DND-41 (cell line): ENCODE measurements at regions not wholly inside any gene's neighbourhood (a gene's known extent, or its start where the extent isn't known, plus 50 kb on each side); places are given as distances from the start of the nearest gene placed in this dataset.

ENCODE experiments used
- ATAC-seq: fragments of 200-7000 bp; cut with Tn5 transposase; 3 replicates; pipeline ENCODE4 v1.9.1; 2021; ENCODE audit warnings: low read depth; ENCODE audit not compliant: insufficient read depth
- DNase-seq: peaks from one replicate; pipeline ENCODE4 v3.0.0-alpha.2; 2020
- H2AFZ ChIP-seq: 2 replicates; pipeline ENCODE4 v1.6.0; 2012; ENCODE audit warnings: low read depth, low read length
- H3K27ac ChIP-seq: 2 replicates; pipeline ENCODE4 v1.5.1; 2012; ENCODE audit warnings: low read length, inconsistent platforms
- H3K27me3 ChIP-seq: fragments of 200-600 bp; sonication (generic); 2 replicates; pipeline ENCODE4 v1.6.0; 2012; ENCODE audit warnings: low read length, mild to moderate bottlenecking, inconsistent platforms; ENCODE audit not compliant: insufficient read depth, poor library complexity
- H3K36me3 ChIP-seq: 2 replicates; pipeline ENCODE4 v1.5.1; 2012; ENCODE audit warnings: low read length, inconsistent platforms; ENCODE audit not compliant: insufficient read depth
- H3K4me1 ChIP-seq: 2 replicates; pipeline ENCODE4 v1.5.1; 2012; ENCODE audit warnings: mild to moderate bottlenecking, low read length; ENCODE audit not compliant: insufficient read depth
- H3K4me2 ChIP-seq: 2 replicates; pipeline ENCODE4 v1.6.0; 2012; ENCODE audit warnings: mild to moderate bottlenecking, moderate library complexity, low read length, inconsistent platforms; ENCODE audit not compliant: insufficient read depth
- H3K4me3 ChIP-seq, 2 experiments: fragments of 200-600 bp in 1 of 2; shearing (Covaris generic) in 1 of 2; 2 replicates each; pipeline ENCODE4 v1.5.1; 2012 to 2016; ENCODE audit warnings: inconsistent platforms in 2 of 2, low read length in 2 of 2, mild to moderate bottlenecking in 2 of 2, low read depth in 1 of 2, moderate library complexity in 1 of 2
- H3K79me2 ChIP-seq: 2 replicates; pipeline ENCODE4 v1.6.0; 2012; ENCODE audit warnings: low read length, inconsistent platforms; ENCODE audit not compliant: insufficient read depth
- H3K9ac ChIP-seq: 2 replicates; pipeline ENCODE4 v1.6.0; 2012; ENCODE audit warnings: low read depth, mild to moderate bottlenecking, inconsistent platforms, low read length, moderate library complexity
- H3K9me3 ChIP-seq: 2 replicates; pipeline ENCODE4 v1.5.1; 2012; ENCODE audit warnings: low read length, moderate library complexity, mild to moderate bottlenecking, inconsistent platforms; ENCODE audit not compliant: insufficient read depth, severe bottlenecking
- H4K20me1 ChIP-seq: 2 replicates; pipeline ENCODE4 v1.6.0; 2012; ENCODE audit warnings: low read length; ENCODE audit not compliant: insufficient read depth
- EZH2 ChIP-seq: IDR thresholded peaks from 3 replicates; pipeline ENCODE4 v1.6.1; 2012; ENCODE audit warnings: borderline replicate concordance, low read depth, mild to moderate bottlenecking, moderate library complexity, low read length, inconsistent platforms; ENCODE audit not compliant: severe bottlenecking
- TF ChIP-seq, protein P1 (sequence below): IDR thresholded peaks from 2 replicates; pipeline ENCODE4 v1.5.1; 2012; ENCODE audit warnings: borderline replicate concordance, low read length, moderate library complexity, mild to moderate bottlenecking; ENCODE audit not compliant: poor library complexity, severe bottlenecking; ENCODE audit errors: extremely low read depth

DNA sequence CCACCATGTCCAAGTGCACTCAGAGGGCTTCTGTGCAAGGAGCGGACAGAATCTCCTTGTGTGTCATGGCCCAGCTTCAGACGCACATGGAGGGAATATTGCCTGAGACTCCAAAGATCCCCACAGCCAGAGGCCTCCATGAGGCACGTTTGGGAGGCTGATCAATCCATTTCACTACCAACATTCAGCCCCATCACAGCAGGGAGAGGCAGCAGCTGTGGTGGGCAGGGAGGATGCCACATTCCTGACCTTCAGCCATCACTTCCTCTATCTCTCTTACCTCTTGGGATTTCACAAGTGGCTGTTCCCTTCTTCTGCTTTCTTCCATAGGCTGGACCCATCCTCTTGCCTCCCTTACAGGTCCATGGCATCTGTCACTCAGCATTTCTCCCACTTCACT is 82.4 kb upstream of the MBNL2 start:
- Histone ChIP-seq H4K20me1 (no peaks in the 10 kb centered on the region), H3K27ac (no peak overlapping the region), H3K4me2 (no peak overlapping the region), H2AFZ (no peak overlapping the region), H3K9me3 (no peaks in the 10 kb centered on the region), H3K79me2 (no peaks in the 10 kb centered on the region), H3K36me3 (no peaks in the 10 kb centered on the region), H3K9ac (no peak overlapping the region), H3K27me3 (peaks cover 9% of the 10 kb centered on the region), H3K4me1 (no peaks in the 10 kb centered on the region), H3K4me3 (no peak overlapping the region)
- ATAC-seq (no peak), DNase-seq (no peak)
- TF ChIP-seq EZH2, result no peak
- TF ChIP-seq, protein P1, sequence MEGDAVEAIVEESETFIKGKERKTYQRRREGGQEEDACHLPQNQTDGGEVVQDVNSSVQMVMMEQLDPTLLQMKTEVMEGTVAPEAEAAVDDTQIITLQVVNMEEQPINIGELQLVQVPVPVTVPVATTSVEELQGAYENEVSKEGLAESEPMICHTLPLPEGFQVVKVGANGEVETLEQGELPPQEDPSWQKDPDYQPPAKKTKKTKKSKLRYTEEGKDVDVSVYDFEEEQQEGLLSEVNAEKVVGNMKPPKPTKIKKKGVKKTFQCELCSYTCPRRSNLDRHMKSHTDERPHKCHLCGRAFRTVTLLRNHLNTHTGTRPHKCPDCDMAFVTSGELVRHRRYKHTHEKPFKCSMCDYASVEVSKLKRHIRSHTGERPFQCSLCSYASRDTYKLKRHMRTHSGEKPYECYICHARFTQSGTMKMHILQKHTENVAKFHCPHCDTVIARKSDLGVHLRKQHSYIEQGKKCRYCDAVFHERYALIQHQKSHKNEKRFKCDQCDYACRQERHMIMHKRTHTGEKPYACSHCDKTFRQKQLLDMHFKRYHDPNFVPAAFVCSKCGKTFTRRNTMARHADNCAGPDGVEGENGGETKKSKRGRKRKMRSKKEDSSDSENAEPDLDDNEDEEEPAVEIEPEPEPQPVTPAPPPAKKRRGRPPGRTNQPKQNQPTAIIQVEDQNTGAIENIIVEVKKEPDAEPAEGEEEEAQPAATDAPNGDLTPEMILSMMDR, result no peak

DNA sequence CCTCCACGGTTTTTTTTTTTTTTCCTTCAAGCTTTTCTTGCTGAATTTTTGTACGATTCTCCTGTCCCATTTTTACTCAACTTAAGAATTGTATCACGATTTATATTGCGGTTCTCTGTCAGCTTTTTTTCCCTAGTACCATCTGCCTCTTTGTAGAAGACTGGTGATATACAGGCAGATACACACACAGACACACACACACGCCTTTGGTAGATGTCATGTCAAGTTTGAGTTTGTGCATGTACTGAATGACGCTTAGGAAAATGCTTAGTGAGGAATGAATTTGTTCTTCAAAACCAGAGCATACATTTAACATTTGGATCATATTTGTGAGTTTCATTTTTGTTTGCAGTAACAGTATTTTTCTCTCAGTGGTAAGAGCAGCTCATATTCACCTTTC is 82.0 kb upstream of the MBNL2 start:
- Histone ChIP-seq H3K9me3 (no peaks in the 10 kb centered on the region), H3K27me3 (peaks cover 11% of the 10 kb centered on the region), H3K4me1 (no peaks in the 10 kb centered on the region), H3K4me3 (no peak overlapping the region), H4K20me1 (no peaks in the 10 kb centered on the region), H3K4me2 (no peak overlapping the region), H3K36me3 (no peaks in the 10 kb centered on the region), H3K79me2 (no peaks in the 10 kb centered on the region), H2AFZ (no peak overlapping the region), H3K27ac (no peak overlapping the region), H3K9ac (no peak overlapping the region)
- TF ChIP-seq, protein P1, result no peak
- no peak for TF ChIP-seq EZH2
- ATAC-seq (no peak), DNase-seq (no peak)

DNA sequence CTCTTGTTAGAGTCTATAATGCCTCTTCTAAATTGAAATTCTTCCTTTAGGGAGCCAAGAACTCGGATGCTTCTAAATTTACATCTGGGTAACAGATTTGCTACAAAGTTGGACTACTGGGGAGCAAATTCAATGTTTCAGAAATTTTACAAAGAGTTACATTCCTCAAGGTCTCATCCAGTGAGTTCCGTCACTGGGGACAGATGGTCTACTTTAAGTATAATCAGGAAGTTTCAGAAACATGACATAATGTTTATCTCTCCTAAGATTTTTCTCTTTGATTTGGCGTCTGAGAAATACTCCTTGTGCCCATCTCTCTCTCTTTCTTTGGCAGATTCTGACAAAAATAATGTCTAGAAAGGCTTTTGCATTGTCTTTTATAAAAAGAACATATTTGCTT is 81.5 kb upstream of the MBNL2 start:
- TF ChIP-seq, protein P1, result no peak
- no peak for TF ChIP-seq EZH2
- no peak overlapping the region for H3K9ac ChIP-seq

DNA sequence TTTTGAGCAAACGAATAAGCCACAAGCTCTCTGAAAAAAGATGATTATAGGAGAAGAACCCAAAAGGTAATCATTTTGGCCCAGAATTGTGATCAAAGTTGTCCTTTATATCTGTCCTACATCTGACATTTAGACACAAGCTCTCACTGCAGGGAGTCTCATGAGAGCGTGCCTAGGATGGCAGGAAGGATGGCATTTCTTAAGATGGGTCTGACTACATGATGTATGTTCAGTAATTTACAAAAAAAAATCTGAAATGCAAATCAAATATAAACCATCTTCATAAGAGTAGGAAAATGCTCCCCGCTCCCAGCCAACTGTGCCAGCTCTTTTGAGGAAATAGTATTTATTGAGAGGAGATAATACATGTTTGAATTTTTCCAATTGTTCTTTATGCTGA is 81.0 kb upstream of the MBNL2 start:
- no peaks in the 10 kb centered on the region for H3K4me1 ChIP-seq
- H3K4me2 ChIP-seq, result no peak overlapping the region
- no peak overlapping the region for H3K4me3 ChIP-seq
- no peak for ATAC-seq
- H3K9me3 ChIP-seq, result no peaks in the 10 kb centered on the region
- H2AFZ ChIP-seq, result no peak overlapping the region
- peaks cover 11% of the 10 kb centered on the region for H3K27me3 ChIP-seq
- H3K36me3 ChIP-seq, result no peaks in the 10 kb centered on the region
- no peak for TF ChIP-seq EZH2
- TF ChIP-seq, protein P1, result no peak
- H3K79me2 ChIP-seq, result no peaks in the 10 kb centered on the region
- no peak for DNase-seq
- no peaks in the 10 kb centered on the region for H4K20me1 ChIP-seq
- H3K9ac ChIP-seq, result no peak overlapping the region
- no peak overlapping the region for H3K27ac ChIP-seq

More for the DNA sequence above, 81.5 kb upstream of the MBNL2 start:
- Histone ChIP-seq H2AFZ (no peak overlapping the region), H3K4me3 (no peak overlapping the region), H3K79me2 (no peaks in the 10 kb centered on the region), H3K4me2 (no peak overlapping the region), H3K27me3 (peaks cover 11% of the 10 kb centered on the region), H4K20me1 (no peaks in the 10 kb centered on the region), H3K27ac (no peak overlapping the region), H3K36me3 (no peaks in the 10 kb centered on the region), H3K9me3 (no peaks in the 10 kb centered on the region), H3K4me1 (no peaks in the 10 kb centered on the region)
- no peak for DNase-seq
- ATAC-seq, result no peak
